OCI-M1 (cell line): ENCODE measurements at regions not wholly inside any gene's neighbourhood (a gene's known extent, or its start where the extent isn't known, plus 50 kb on each side); places are given as distances from the start of the nearest gene placed in this dataset.
A peak's percentile ranks its signal among the peaks of the same experiment; 100 is the strongest.

ENCODE experiments used
- DNase-seq: peaks from one replicate; lab custom pipeline; 2025; lab: John Stamatoyannopoulos, UW

GRCh38 chr3:82940124-82940523, 1178.7 kb upstream of the GBE1 start:
- DNase-seq: no peak

- no peak for DNase-seq
These were observed 1178.1 kb upstream of the GBE1 start for GRCh38 chr3:82939491-82940097.

- no peak for DNase-seq
These were observed 1177.4 kb upstream of the GBE1 start for GRCh38 chr3:82938821-82939328.

GRCh38 chr3:82927309-82928253, 1166.1 kb upstream of the GBE1 start:
- DNase-seq: no peak

GRCh38 chr3:82891028-82891427, 1129.6 kb upstream of the GBE1 start:
- no peak for DNase-seq

GRCh38 chr3:82883072-82883471, 1121.6 kb upstream of the GBE1 start:
- DNase-seq: no peak

- DNase-seq: no peak
These were observed 1114.0 kb upstream of the GBE1 start for GRCh38 chr3:82875401-82875800.

GRCh38 chr3:82839871-82840270, 1078.4 kb upstream of the GBE1 start:
- no peak for DNase-seq

GRCh38 chr3:82834098-82834497, 1072.7 kb upstream of the GBE1 start:
- DNase-seq: no peak

GRCh38 chr3:82824491-82824890, 1063.0 kb upstream of the GBE1 start:
- DNase-seq: no peak

GRCh38 chr3:82816086-82816485, 1054.6 kb upstream of the GBE1 start:
- DNase-seq: no peak

- DNase-seq: no peak
These were observed 1054.1 kb upstream of the GBE1 start for GRCh38 chr3:82815417-82816058.

- no peak for DNase-seq
These were observed 1053.2 kb upstream of the GBE1 start for GRCh38 chr3:82814660-82815059.

- DNase-seq: no peak
These were observed 1046.3 kb upstream of the GBE1 start for GRCh38 chr3:82807781-82808180.

GRCh38 chr3:82802501-82802900, 1041.1 kb upstream of the GBE1 start:
- no peak for DNase-seq

- DNase-seq: no peak
These were observed 1038.8 kb upstream of the GBE1 start for GRCh38 chr3:82800248-82800647.

GRCh38 chr3:82796765-82797164, 1035.3 kb upstream of the GBE1 start:
- no peak for DNase-seq

GRCh38 chr3:82791241-82791640, 1029.8 kb upstream of the GBE1 start:
- no peak for DNase-seq

GRCh38 chr3:82790307-82791097, 1029.1 kb upstream of the GBE1 start:
- DNase-seq: no peak

GRCh38 chr3:82783194-82783593, 1021.7 kb upstream of the GBE1 start:
- DNase-seq: no peak

- peak; percentile 21 for DNase-seq
These were observed 1011.8 kb upstream of the GBE1 start for GRCh38 chr3:82773207-82773606.

- no peak for DNase-seq
These were observed 1003.1 kb upstream of the GBE1 start for GRCh38 chr3:82764521-82764920.
